Neural crest cell (in vitro differentiated cells): ENCODE measurements at regions not wholly inside any gene's neighbourhood (a gene's known extent, or its start where the extent isn't known, plus 50 kb on each side); places are given as distances from the start of the nearest gene placed in this dataset.

ENCODE experiments used
- DNase-seq: peaks from one replicate; pipeline ENCODE4 v3.0.0; 2021; ENCODE audit warnings: low read depth, mixed read lengths, low spot score
- H3K27ac Mint-ChIP-seq: one replicate; pipeline ENCODE4 v1.8.0; 2021; ENCODE audit warnings: mild to moderate bottlenecking, mixed read lengths; ENCODE audit not compliant: unreplicated experiment
- H3K27me3 Mint-ChIP-seq: 2 replicates; pipeline ENCODE4 v1.8.0; 2021; ENCODE audit warnings: low read depth, mild to moderate bottlenecking, mixed read lengths
- H3K36me3 Mint-ChIP-seq: 2 replicates; pipeline ENCODE4 v1.8.0; 2021; ENCODE audit warnings: low read depth, mild to moderate bottlenecking, mixed read lengths
- H3K4me1 Mint-ChIP-seq: 2 replicates; pipeline ENCODE4 v1.8.0; 2021; ENCODE audit warnings: mixed read lengths
- H3K4me3 Mint-ChIP-seq: one replicate; pipeline ENCODE4 v1.8.0; 2021; ENCODE audit warnings: mild to moderate bottlenecking, mixed read lengths
- H3K9me3 Mint-ChIP-seq: 2 replicates; pipeline ENCODE4 v1.8.0; 2021; ENCODE audit warnings: mixed read lengths
- TF ChIP-seq, protein P1 (sequence below): fragments of 200-600 bp; sonication (generic); conservative IDR thresholded peaks from 2 replicates; pipeline ENCODE4 v1.5.0; 2021; ENCODE audit warnings: antibody characterized with exemption, mild to moderate bottlenecking

DNA sequence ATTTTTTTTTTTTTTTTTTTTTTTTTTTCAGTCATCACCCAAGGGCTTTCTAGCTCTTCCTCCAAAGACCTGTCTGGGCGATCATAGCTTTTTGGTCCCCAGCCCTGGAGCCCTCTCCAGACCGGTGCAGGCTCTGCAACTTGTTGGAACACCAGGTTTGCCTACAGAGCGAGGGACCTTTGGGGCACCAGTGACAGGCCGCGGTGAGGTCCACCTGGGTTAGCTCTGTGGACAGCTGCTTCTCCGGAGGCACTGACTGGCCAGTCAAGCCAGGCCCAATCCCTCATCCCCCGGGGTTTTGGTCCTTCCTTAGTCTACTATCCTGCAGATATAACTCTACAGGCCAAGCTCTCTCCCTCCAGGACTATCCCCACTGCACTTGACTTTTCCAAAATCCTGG is 86.8 kb upstream of the SMNDC1 start:
- H3K4me1 Mint-ChIP-seq, result peaks cover 19% of the 10 kb centered on the region

GRCh38 chr10:110392121-110392520 is 87.4 kb upstream of the SMNDC1 start:
- H3K27me3 Mint-ChIP-seq, result peaks cover 3% of the 10 kb centered on the region
- TF ChIP-seq, protein P1, sequence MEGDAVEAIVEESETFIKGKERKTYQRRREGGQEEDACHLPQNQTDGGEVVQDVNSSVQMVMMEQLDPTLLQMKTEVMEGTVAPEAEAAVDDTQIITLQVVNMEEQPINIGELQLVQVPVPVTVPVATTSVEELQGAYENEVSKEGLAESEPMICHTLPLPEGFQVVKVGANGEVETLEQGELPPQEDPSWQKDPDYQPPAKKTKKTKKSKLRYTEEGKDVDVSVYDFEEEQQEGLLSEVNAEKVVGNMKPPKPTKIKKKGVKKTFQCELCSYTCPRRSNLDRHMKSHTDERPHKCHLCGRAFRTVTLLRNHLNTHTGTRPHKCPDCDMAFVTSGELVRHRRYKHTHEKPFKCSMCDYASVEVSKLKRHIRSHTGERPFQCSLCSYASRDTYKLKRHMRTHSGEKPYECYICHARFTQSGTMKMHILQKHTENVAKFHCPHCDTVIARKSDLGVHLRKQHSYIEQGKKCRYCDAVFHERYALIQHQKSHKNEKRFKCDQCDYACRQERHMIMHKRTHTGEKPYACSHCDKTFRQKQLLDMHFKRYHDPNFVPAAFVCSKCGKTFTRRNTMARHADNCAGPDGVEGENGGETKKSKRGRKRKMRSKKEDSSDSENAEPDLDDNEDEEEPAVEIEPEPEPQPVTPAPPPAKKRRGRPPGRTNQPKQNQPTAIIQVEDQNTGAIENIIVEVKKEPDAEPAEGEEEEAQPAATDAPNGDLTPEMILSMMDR, result no peak
- DNase-seq, result no peak
- H3K9me3 Mint-ChIP-seq, result no peaks in the 10 kb centered on the region
- no peak overlapping the region for H3K4me3 Mint-ChIP-seq
- H3K27ac Mint-ChIP-seq, result no peak overlapping the region
- H3K4me1 Mint-ChIP-seq, result peaks cover 19% of the 10 kb centered on the region
- no peaks in the 10 kb centered on the region for H3K36me3 Mint-ChIP-seq

More for the DNA sequence above, 86.8 kb upstream of the SMNDC1 start:
- H3K36me3 Mint-ChIP-seq, result no peaks in the 10 kb centered on the region
- H3K9me3 Mint-ChIP-seq, result no peaks in the 10 kb centered on the region
- no peak overlapping the region for H3K4me3 Mint-ChIP-seq
- no peak for DNase-seq
- H3K27ac Mint-ChIP-seq, result no peak overlapping the region
- TF ChIP-seq, protein P1, result no peak
- H3K27me3 Mint-ChIP-seq, result peaks cover 3% of the 10 kb centered on the region

GRCh38 chr10:110392868-110393740 is 88.4 kb upstream of the SMNDC1 start:
- Mint-ChIP-seq H3K9me3 (no peaks in the 10 kb centered on the region), H3K36me3 (no peaks in the 10 kb centered on the region), H3K27me3 (no peaks in the 10 kb centered on the region), H3K27ac (peak overlapping the region; percentile 90), H3K4me3 (no peak overlapping the region), H3K4me1 (peaks cover 20% of the 10 kb centered on the region)
- TF ChIP-seq, protein P1, result no peak
- DNase-seq, result no peak

DNA sequence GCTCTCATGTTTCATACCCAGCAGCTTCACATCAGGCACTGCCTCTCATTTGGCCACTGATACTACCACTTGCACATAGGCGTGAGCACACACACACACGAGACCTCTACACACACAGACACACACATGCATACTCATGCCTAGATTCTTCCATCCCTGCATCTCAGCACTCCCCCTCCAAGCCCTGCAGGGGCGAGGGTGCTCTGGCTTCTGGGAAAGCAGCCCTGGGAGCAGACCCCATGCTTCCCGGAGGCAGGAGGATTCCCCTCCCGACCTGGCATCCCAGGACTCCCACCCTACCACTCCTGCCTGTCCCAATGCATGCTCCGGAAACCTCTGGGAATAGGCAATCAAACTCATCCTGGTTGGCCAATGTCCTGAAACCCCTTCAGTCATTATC is 89.1 kb upstream of the SMNDC1 start:
- TF ChIP-seq, protein P1, result no peak
- Mint-ChIP-seq H3K9me3 (no peaks in the 10 kb centered on the region), H3K27me3 (no peaks in the 10 kb centered on the region), H3K4me3 (no peak overlapping the region), H3K27ac (peak overlapping the region; percentile 90), H3K36me3 (no peaks in the 10 kb centered on the region), H3K4me1 (peaks cover 20% of the 10 kb centered on the region)
- no peak for DNase-seq

GRCh38 chr10:110394296-110394695 is 89.6 kb upstream of the SMNDC1 start:
- Mint-ChIP-seq H3K27ac (no peak overlapping the region), H3K27me3 (no peaks in the 10 kb centered on the region), H3K36me3 (no peaks in the 10 kb centered on the region), H3K9me3 (no peaks in the 10 kb centered on the region), H3K4me3 (no peak overlapping the region), H3K4me1 (peaks cover 24% of the 10 kb centered on the region)
- TF ChIP-seq, protein P1, result no peak
- no peak for DNase-seq
